GM12875 (cell line): ENCODE measurements at regions not wholly inside any gene's neighbourhood (a gene's known extent, or its start where the extent isn't known, plus 50 kb on each side); places are given as distances from the start of the nearest gene placed in this dataset.

Experiments used
- H3K4me3 ChIP-seq: one replicate; pipeline ENCODE4 v1.5.1; 2011; ENCODE audit warnings: low read depth, low read length, control low read depth
- CTCF ChIP-seq: IDR thresholded peaks from 2 replicates; pipeline ENCODE4 v1.5.1; 2011; ENCODE audit warnings: low read depth, mild to moderate bottlenecking, control low read depth, inconsistent platforms, low read length, moderate library complexity, borderline replicate concordance; ENCODE audit not compliant: insufficient read depth

- H3K4me3 ChIP-seq: no peak overlapping the region
- no peak for TF ChIP-seq CTCF
Observed at GRCh38 chr16:79816081-79816497, 215.6 kb upstream of the MAF start.

- no peak overlapping the region for H3K4me3 ChIP-seq
- no peak for TF ChIP-seq CTCF
Observed at GRCh38 chr16:79815049-79815448, 214.5 kb upstream of the MAF start.

- no peak for TF ChIP-seq CTCF
- no peak overlapping the region for H3K4me3 ChIP-seq
Observed at GRCh38 chr16:79814124-79814523, 213.6 kb upstream of the MAF start.

GRCh38 chr16:79811541-79811940, 211.0 kb upstream of the MAF start:
- no peak for TF ChIP-seq CTCF
- no peak overlapping the region for H3K4me3 ChIP-seq

GRCh38 chr16:79810449-79811189, 210.1 kb upstream of the MAF start:
- TF ChIP-seq CTCF: no peak
- no peak overlapping the region for H3K4me3 ChIP-seq

- TF ChIP-seq CTCF: no peak
- H3K4me3 ChIP-seq: no peak overlapping the region
Observed at GRCh38 chr16:79809376-79809775, 208.8 kb upstream of the MAF start.

- no peak for TF ChIP-seq CTCF
- H3K4me3 ChIP-seq: no peak overlapping the region
Observed at GRCh38 chr16:79808731-79809130, 208.2 kb upstream of the MAF start.
